OCI-LY7 (cell line): ENCODE measurements at regions not wholly inside any gene's neighbourhood (a gene's known extent, or its start where the extent isn't known, plus 50 kb on each side); places are given as distances from the start of the nearest gene placed in this dataset.

Experiments used
- BruUV-seq: library from RNA; stranded (reverse); fragments of 400-500 nt; replicated peaks from 2 replicates; lab custom pipeline; 2021; lab: Mats Ljungman, UMichigan
- CTCF ChIA-PET: fragments of 300-600 bp; sonication (Branson Sonifier 250); formaldehyde crosslinking; loops from one replicate; lab custom pipeline; 2022; ENCODE audit warnings: antibody characterized with exemption; ENCODE audit not compliant: unreplicated experiment; lab: Charles Lee
- POLR2A ChIA-PET: fragments of 300-600 bp; sonication (Branson Sonifier 250); formaldehyde crosslinking; loops from one replicate; lab custom pipeline; 2022; ENCODE audit warnings: antibody characterized with exemption; lab: Charles Lee
- DNase-seq: peaks from one replicate; pipeline ENCODE4 v3.0.0-alpha.2; 2015; ENCODE audit warnings: low spot score
- H2AFZ ChIP-seq: fragments of 200-600 bp; sonication (generic), shearing (Covaris generic); 2 replicates; pipeline ENCODE4 v1.6.1; 2014; ENCODE audit warnings: mild to moderate bottlenecking, antibody characterized with exemption, low read length, moderate library complexity
- H3K27ac ChIP-seq: fragments of 200-600 bp; sonication (generic); 2 replicates; pipeline ENCODE4 v1.5.1; 2014; ENCODE audit warnings: mixed run types, low read depth, mild to moderate bottlenecking, moderate library complexity, low read length, inconsistent platforms; ENCODE audit not compliant: poor library complexity, severe bottlenecking
- H3K36me3 ChIP-seq: fragments of 200-600 bp; sonication (generic); 2 replicates; pipeline ENCODE4 v1.6.1; 2014; ENCODE audit warnings: mild to moderate bottlenecking, antibody characterized with exemption, low read length, moderate library complexity, mixed read lengths; ENCODE audit not compliant: insufficient read depth
- H3K4me1 ChIP-seq: fragments of 200-600 bp; sonication (generic); 2 replicates; pipeline ENCODE4 v1.5.1; 2014; ENCODE audit warnings: mild to moderate bottlenecking, low read length; ENCODE audit not compliant: insufficient read depth, poor library complexity, severe bottlenecking
- H3K4me2 ChIP-seq: fragments of 200-600 bp; sonication (generic); 2 replicates; pipeline ENCODE4 v1.6.1; 2014; ENCODE audit warnings: mild to moderate bottlenecking, low read length
- H3K4me3 ChIP-seq: fragments of 200-600 bp; sonication (generic); 2 replicates; pipeline ENCODE4 v1.5.1; 2014; ENCODE audit warnings: mild to moderate bottlenecking, low read depth, low read length; ENCODE audit not compliant: poor library complexity, severe bottlenecking
- H3K79me2 ChIP-seq: fragments of 200-600 bp; sonication (generic); 2 replicates; pipeline ENCODE4 v1.6.1; 2016; ENCODE audit warnings: low read depth, mild to moderate bottlenecking, low read length, moderate library complexity, mixed read lengths; ENCODE audit not compliant: insufficient read depth
- H3K9me2 ChIP-seq: fragments of 200-600 bp; sonication (generic); 2 replicates; pipeline ENCODE4 v1.6.1; 2016; ENCODE audit warnings: mild to moderate bottlenecking, low read length, mixed read lengths; ENCODE audit not compliant: insufficient read depth
- H3K9me3 ChIP-seq: fragments of 200-600 bp; sonication (generic); 2 replicates; pipeline ENCODE4 v1.6.1; 2014; ENCODE audit warnings: mild to moderate bottlenecking, mixed run types, low read length, mixed read lengths
- H4K20me1 ChIP-seq: fragments of 200-600 bp; sonication (generic); 2 replicates; pipeline ENCODE4 v1.6.1; 2014; ENCODE audit warnings: mild to moderate bottlenecking, antibody characterized with exemption, low read length, moderate library complexity, mixed read lengths; ENCODE audit not compliant: insufficient read depth
- CTCF ChIP-seq: fragments of 200-600 bp; sonication (generic); conservative IDR thresholded peaks from 2 replicates; pipeline ENCODE4 v1.5.1; 2014; ENCODE audit warnings: mild to moderate bottlenecking, antibody characterized with exemption, low read length, moderate library complexity, mixed read lengths
- EZH2phosphoT487 ChIP-seq: fragments of 200-600 bp; sonication (generic); IDR thresholded peaks from 2 replicates; pipeline ENCODE4 v1.6.1; 2018; ENCODE audit warnings: low read depth, borderline replicate concordance, mild to moderate bottlenecking, mixed run types, antibody characterized with exemption, low read length, moderate library complexity, mixed read lengths
- intact Hi-C: fragments of 100-400 bp; cut with micrococcal nuclease; formaldehyde crosslinking; loops from one replicate; pipeline ENCODE4 v1.10.0; 2022; ENCODE audit not compliant: unreplicated experiment

GRCh38 chr2:234732404-234733092, 219.3 kb upstream of the SH3BP4 start:
- no TSS peak for BruUV-seq
- no peak for TF ChIP-seq CTCF
- TF ChIP-seq EZH2phosphoT487, result no peak

GRCh38 chr2:234731236-234731635, 220.6 kb upstream of the SH3BP4 start:
- no peak overlapping the region for H3K27ac ChIP-seq
- CTCF ChIA-PET, result no interaction called here
- no TSS peak for BruUV-seq
- no peak for TF ChIP-seq CTCF
- no peak for TF ChIP-seq EZH2phosphoT487
- no peaks in the 10 kb centered on the region for H3K4me1 ChIP-seq
- no peaks in the 10 kb centered on the region for H3K79me2 ChIP-seq
- no peaks in the 10 kb centered on the region for H4K20me1 ChIP-seq
- intact Hi-C loops, result no loop called here
- no peak for DNase-seq
- POLR2A ChIA-PET, result interaction anchor here (0.6 kb wide), 1 partner anchor 1118 kb away, joined by 4 read pairs; no protein-coding TSS in a partner anchor
- H3K36me3 ChIP-seq, result no peaks in the 10 kb centered on the region
- H3K9me3 ChIP-seq, result no peaks in the 10 kb centered on the region
- no peak overlapping the region for H3K4me2 ChIP-seq
- no peak overlapping the region for H3K4me3 ChIP-seq
- H3K9me2 ChIP-seq, result no peaks in the 10 kb centered on the region
- H2AFZ ChIP-seq, result no peak overlapping the region

More at GRCh38 chr2:234732404-234733092, 219.3 kb upstream of the SH3BP4 start:
- Histone ChIP-seq H3K4me3 (no peak overlapping the region), H4K20me1 (no peaks in the 10 kb centered on the region), H3K9me2 (no peaks in the 10 kb centered on the region), H3K36me3 (no peaks in the 10 kb centered on the region), H3K4me1 (no peaks in the 10 kb centered on the region), H3K4me2 (no peak overlapping the region), H3K9me3 (no peaks in the 10 kb centered on the region), H3K27ac (no peak overlapping the region), H3K79me2 (no peaks in the 10 kb centered on the region), H2AFZ (no peak overlapping the region)
- CTCF ChIA-PET, result no interaction called here
- no peak for DNase-seq
- intact Hi-C loops, result no loop called here
- POLR2A ChIA-PET, result no interaction called here

GRCh38 chr2:234730066-234730640, 221.7 kb upstream of the SH3BP4 start:
- no TSS peak for BruUV-seq
- Histone ChIP-seq H3K79me2 (no peaks in the 10 kb centered on the region), H3K4me3 (no peak overlapping the region), H3K4me2 (no peak overlapping the region), H3K9me3 (no peaks in the 10 kb centered on the region), H2AFZ (no peak overlapping the region), H3K36me3 (no peaks in the 10 kb centered on the region), H3K27ac (no peak overlapping the region), H3K9me2 (no peaks in the 10 kb centered on the region), H4K20me1 (no peaks in the 10 kb centered on the region), H3K4me1 (no peaks in the 10 kb centered on the region)
- ChIA-PET CTCF (no interaction called here), POLR2A (no interaction called here)
- TF ChIP-seq CTCF (no peak), EZH2phosphoT487 (no peak)
- intact Hi-C loops, result no loop called here
- no peak for DNase-seq
